SH-SY5Y (cell line): ENCODE measurements at regions not wholly inside any gene's neighbourhood (a gene's known extent, or its start where the extent isn't known, plus 50 kb on each side); places are given as distances from the start of the nearest gene placed in this dataset.

Experiments used
- GATA2 ChIP-seq: IDR thresholded peaks from 2 replicates; pipeline ENCODE4 v1.6.1; 2011; ENCODE audit warnings: mild to moderate bottlenecking, low read depth, low read length
- GATA3 ChIP-seq: IDR thresholded peaks from 2 replicates; pipeline ENCODE4 v1.6.1; 2011; ENCODE audit warnings: low read depth, mild to moderate bottlenecking, low read length, moderate library complexity

DNA sequence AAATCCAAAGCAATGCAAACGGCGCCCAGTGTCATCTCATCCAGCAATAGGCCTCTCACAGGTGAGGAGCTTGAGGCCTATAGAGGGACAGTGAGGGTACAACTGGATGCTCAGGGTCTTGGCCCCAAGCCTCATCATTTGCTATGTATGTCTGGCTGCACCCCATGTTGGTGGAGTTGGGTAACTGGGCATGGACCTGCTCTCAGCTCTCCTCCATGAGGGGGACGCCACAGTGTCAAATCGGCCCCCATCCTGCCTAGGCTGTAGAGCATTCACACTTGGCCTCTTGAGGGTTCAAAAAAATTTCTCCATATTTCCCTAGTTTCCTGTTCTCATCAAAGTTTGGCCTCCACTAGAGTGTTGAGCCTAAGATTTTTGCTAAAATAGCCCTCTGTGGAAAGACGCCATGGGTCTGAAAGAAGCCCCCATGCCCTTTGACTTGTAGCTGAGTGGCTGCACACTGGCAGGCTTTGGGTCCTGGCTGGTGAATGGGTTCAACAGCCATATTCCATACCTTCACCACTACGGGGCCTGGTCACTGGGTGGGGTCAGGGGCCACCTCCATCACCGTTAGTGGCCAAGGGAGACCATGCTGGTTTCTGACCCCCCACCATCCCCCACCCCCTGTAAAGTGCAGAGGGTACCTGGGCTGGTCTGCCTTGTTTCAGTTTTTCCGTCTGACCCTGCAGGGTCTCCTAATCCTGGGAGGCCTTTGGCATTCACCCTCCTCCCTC is 132.3 kb upstream of the TBX20 start:
- TF ChIP-seq GATA2 (no peak), GATA3 (no peak)
